RPMI8226 (cell line): ENCODE measurements at regions not wholly inside any gene's neighbourhood (a gene's known extent, or its start where the extent isn't known, plus 50 kb on each side); places are given as distances from the start of the nearest gene placed in this dataset.
"Not testable (repeated sequence)": the region's sequence is repeated elsewhere in the genome, so short reads cannot be mapped to it uniquely, and the experiment has no call there.

Experiments
- DNase-seq: peaks from one replicate; pipeline ENCODE4 v3.0.0-alpha.2; 2015

DNA sequence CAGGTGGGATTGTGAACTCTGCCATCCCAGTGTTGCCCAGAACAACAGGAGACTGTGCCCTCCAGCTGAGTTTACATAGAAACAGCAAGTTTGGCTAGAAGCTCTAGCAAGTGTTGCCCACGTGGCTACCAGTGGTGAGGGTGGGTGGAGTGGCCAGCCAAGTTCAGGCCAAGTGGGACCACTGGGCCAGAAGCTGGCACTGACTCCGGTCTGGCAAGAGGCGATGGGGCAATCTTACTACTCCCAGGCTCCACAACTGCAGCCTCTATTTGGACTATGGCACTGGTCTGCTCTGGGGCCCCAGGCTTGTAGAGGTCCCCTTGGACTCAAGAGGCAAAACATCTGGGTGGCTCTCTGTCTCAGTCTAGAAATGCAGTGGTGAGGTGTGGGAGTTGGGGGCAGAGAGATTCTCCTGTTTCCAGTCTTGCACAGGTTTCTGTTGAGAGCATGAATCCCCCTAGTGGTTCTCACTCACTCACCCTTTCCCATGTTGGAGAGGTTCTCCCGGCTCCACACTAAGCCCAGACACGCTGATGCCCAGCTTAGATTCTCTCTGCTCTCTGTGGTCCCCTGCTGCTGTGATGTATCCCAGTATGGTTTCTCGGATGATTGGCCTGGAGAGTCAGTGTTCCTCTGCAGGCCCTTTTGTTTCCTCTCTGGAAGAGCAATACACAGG, 615.3 kb downstream of the PDHA2 start:
- DNase-seq = no peak

GRCh38 chr4:96458031-96458430, 618.1 kb downstream of the PDHA2 start:
- not testable (repeated sequence) for DNase-seq

DNA sequence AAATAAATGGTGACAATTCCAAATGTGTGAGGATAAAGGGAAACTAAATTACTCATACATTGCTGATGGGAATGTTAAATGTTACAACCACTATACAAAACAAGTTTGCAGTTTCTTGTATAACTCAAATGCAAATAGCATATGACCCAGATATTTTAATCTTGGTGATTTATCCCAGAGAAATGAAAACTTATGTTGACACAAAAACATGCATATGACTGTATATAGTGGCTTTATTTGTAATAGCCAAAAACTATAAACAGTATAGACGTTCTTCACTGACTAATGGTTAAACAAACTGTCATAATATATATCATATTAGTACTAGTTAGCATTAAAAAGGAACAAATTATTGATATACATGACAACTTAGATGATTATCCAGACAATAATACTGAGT, 619.2 kb downstream of the PDHA2 start:
- no peak for DNase-seq

DNA sequence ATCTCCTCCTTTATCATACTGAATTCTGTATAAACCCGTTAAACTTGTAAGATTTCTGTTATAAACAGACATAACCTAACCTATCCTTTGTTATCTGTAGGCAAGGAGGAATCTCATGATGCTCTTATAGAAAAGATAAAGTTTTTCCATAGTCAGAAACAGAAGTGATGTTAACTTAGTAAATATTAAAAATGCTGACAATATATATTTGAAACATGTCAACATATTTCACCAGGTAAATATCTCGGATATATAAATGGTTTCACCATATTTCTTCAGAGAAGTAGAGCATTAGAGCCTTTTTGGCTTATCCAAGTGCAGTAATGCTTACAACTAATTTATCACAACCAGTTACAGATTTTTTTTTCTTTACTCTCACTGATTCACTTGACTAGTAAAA, 625.9 kb downstream of the PDHA2 start:
- no peak for DNase-seq

- DNase-seq = no peak
These were observed 632.3 kb downstream of the PDHA2 start for GRCh38 chr4:96471956-96472867.

DNA sequence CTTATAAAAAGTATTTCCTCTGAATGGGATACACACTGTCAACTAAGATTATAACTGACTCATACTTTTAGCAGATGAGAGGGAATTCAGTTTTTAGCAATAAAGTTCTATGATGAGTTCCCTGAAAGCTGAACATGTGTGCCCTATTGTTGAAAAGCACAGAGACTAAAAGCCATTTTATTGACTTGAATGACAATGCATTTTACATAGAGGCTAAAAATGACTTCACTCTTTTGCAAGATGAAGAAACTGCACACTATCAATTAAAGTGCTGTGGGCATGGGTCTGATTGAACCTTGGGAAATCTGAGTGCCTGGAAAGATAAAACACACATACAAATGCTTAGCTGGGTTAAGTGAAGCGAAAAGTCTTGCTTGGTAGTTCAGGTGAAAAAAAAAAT, 633.4 kb downstream of the PDHA2 start:
- no peak for DNase-seq

DNA sequence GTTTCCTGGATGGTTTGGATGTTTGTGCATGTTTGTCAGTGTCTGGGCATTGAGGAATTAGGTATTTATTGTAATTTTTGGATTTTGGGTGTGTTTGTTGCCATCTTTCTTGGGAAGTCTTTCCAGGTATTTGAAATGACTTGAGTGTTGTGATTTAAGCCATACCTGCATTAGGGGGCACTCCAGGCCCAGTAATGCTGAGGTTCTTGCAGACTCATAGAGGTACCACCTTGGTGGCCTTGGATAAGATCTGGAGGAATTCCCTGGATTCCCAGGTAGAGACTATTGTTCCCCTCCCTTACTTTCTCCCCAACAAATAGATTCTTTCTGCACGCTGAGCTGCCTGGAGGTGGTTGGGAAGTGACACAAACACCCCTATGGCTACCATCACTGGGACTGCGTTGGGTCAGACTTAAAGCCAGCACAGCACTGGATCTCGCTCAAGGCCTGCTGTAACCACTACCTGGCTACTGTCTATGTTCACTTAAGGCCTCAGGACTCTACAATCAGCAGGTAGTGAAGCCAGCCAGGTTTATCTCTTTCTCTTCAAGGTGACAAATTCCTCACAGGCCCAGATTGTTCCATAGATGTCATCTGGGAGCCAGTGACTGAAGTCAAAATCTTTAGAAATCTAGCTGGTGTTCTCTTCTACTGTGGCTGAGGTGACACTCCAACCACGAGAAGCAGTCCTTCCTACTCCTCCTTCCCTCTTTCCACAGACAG, 643.6 kb downstream of the PDHA2 start:
- DNase-seq = no peak

- DNase-seq = no peak
These were observed 646.7 kb downstream of the PDHA2 start for GRCh38 chr4:96486563-96486962.

DNA sequence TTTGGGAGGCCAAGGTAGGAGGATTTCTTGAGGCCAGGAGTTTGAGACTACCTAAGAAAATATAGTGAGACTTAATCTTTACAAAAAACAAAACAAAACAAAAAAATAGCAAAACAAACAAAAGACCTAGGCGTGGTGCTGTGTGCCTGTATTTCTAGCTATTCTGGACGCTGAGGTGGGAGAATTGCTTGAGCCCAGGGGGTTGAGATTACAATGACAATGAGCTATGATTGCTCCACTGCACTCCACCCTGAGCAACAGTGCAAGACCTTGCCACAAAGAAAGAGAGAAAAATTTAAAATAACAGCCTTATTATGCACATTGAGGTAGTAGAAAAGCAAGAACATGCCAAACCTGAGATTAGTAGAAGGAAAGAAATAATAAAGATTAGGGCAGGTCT, 657.7 kb downstream of the PDHA2 start:
- no peak for DNase-seq

DNA sequence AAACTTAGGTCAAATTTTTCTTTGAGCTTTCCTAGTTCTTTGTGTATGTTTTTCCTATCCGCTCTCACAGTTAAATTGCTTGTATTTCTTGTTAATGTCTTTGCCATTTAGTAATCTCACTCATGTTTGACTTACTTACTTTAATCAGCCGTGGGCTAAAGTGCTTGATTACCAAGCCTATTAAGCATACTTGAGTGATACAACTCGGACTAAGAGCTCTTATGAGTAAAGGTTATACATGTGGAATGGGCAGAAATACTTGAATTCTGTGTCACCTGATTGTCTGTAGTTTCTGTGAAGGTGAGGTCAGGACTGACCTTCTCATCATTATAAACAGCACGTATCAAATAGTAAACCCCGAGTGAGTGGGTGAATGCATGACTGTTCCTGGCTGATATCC, 664.5 kb downstream of the PDHA2 start:
- DNase-seq = no peak

DNA sequence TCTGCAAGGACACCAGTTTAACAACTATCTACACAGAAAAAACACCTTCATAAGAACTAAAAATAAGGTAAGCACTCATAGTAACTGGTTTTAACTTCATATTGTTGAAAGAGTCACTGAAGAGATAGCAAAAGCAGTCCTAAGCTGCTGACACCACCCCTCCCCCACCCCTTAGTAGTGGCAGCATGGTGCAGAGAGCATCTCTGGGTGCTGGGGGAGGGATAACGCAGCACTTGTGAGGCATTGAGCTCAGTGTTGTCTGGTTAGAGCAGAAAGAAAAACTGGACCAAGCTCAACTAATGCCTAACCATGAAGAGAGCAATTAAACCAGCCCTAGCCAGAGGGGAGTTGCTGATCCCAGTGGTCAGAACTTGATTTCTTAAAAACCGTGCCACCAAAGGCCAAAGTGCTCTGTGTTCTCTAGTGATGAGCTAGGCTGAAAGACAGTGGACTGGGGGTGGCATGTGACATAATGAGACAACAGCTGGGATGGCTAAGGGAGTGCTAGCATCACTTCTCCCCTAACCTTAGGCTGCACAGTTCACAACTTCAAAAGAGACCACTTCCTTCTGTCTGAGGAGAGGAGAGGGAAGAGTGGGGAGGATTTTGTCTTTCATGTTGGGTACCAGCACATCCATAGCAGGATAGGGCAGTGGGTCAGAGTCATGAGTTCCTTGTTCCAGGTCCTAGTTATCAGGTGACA, 669.3 kb downstream of the PDHA2 start:
- DNase-seq = no peak

GRCh38 chr4:96519291-96519690, 679.4 kb downstream of the PDHA2 start:
- no peak for DNase-seq

DNA sequence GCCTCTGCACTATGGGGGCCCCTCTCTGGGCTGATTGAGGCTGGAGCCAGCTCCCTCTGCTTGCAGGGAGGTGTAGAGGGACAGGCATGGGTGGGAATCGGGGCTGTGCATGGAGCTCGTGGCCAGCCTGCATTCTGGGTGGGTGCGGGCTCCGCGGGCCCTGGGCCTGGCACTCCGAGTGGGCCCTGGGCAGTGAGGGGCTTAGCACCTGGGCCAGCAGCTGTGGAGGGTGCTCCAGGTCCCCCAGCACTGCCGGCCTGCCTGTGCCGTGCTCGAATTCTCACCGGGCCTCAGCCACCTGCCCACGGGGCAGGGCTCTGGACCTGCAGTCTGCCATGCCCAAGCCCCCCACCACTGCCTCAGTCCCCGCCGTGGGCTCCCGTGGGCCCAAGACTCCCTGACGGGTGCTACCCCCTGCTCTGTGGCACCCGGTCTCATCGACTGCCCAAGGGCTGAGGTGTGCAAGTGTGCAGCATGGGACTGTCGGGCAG, 681.2 kb downstream of the PDHA2 start:
- DNase-seq = no peak

DNA sequence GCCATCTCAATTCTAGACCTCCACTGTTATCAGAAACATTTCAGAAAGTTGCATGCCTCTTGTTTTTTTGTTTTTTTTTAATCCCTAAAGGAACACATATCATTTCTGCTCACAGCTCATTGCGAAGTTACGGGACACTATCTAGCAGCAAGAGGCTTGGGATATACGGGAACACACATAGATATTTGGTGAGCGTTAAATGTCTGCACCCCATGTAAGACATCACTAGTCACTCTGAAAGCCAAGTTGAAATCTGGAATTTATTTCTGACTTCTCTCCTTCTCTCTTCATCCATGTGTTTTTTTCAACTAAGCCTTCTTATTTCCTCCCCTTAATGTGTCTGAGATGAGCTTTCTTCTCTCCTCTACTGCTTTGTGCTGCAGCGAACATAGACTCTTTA, 683.7 kb downstream of the PDHA2 start:
- DNase-seq = no peak

DNA sequence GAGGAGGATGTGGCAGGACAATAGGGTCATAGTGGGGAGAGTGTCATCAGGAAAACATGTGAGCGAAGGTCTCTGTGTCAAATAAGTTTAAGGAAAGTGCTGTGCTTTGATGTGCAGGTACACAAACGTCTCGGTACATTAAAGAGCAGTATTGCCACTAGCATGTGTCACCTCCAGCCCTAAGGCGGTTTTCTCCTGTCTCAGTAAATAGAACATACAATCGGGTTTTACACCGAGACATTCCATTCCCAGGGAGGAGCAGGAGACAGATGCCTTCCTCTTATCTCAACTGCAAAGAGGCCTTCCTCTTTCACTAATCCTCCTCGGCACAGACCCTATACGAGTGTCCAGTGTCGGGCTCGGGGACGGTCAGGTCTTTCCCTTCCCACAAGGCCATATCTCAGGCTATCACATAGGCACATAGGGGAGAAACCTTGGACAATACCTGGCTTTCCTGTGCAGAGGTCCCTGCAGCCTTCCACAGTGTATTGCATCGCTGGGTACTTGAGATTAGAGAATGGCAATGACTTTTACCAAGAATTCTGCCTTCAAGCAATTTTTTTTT, 684.5 kb downstream of the PDHA2 start:
- no peak for DNase-seq

DNA sequence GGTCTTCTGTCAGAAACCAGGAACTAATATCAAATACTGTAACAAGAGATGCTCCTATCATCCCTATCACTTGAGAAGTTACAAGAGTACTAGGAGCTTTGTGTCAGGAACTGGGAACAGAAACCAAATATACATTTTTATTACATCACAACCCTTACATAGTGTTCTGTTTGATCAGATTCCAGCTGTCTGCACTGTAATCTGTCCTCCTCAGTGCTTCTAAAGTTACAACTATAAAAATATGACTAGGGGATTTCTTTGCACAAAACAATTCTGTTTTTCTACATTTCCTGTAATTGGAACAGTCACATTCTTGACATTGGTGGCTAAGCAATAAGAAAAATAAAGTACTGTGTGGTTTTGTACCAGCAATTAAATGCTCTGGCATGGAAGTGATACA, 686.0 kb downstream of the PDHA2 start:
- no peak for DNase-seq

DNA sequence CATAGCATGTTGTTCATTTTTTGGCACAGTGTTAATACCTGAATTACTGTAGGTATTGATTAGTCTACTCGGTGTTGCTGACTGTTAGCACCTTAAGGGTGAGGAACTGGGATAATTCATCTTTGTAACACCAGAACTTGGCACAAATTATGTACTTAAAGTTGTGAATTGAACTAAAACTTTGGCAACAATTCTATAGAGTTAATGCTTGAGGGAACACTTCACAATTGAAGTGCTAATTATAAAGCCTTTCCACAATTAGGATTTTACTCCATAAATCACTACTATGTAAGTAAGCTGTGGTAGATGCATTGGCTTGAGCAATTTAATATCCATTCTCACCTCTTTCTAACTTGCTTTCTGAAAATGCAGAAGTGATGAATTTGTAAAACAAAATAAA, 686.7 kb downstream of the PDHA2 start:
- no peak for DNase-seq

DNA sequence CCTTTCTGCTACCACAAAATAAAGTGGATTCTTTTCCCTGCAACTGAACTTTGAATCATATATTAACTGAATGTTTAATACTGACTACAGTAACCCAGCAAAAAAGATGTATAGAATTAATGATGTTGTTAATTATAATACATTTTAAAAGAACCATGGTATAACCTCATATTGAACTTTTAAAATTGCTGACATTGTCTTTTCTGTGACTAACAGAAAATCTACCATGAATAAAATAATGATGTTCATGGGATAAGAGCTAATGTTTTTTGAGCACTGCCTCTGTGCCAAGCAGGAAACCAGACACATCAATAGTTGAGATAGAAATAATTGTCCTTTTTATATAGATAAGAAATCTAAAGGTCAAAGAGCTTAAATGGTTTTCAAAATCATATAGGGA, 691.9 kb downstream of the PDHA2 start:
- DNase-seq = no peak

DNA sequence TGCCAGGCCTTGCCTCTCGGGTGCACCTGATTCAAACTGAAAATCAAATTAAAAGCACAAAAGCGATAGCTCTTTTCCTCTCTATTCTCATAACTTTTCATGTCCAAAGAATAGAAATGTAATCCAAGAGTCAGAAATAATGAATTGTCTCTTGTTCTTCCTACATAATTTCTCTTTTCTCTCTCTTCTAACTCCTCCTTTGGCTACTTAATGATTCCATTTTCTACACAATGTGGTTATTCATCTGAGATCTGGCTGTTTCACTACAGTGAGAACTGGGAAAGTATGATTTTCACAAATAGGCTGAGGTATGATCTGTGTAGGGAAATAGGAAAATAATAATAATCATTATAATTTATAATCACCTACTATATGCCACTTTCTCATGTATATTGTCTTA, 703.5 kb downstream of the PDHA2 start:
- no peak for DNase-seq

- DNase-seq = no peak
These were observed 718.6 kb downstream of the PDHA2 start for GRCh38 chr4:96558466-96558865.

- DNase-seq = no peak
These were observed 726.9 kb downstream of the PDHA2 start for GRCh38 chr4:96566755-96567154.

- no peak for DNase-seq
These were observed 745.4 kb downstream of the PDHA2 start for GRCh38 chr4:96585304-96585703.

GRCh38 chr4:96593422-96593821, 753.5 kb downstream of the PDHA2 start:
- peak; percentile 28 for DNase-seq
